Parathyroid adenoma (tissue), 2 donors: ENCODE measurements at regions not wholly inside any gene's neighbourhood (a gene's known extent, or its start where the extent isn't known, plus 50 kb on each side); places are given as distances from the start of the nearest gene placed in this dataset.

Experiments
- H2AFZ ChIP-seq: fragments of 300-600 bp; sonication (generic); one replicate; pipeline ENCODE4 v1.7.0; 2017; ENCODE audit warnings: antibody characterized with exemption, mild to moderate bottlenecking
- H3K27ac ChIP-seq: fragments of 300-600 bp; sonication (generic); one replicate; pipeline ENCODE4 v1.7.0; 2017
- H3K27me3 ChIP-seq: fragments of 300-600 bp; sonication (generic); one replicate; pipeline ENCODE4 v1.7.0; 2017; ENCODE audit warnings: low read length; ENCODE audit not compliant: control insufficient read depth, insufficient read depth
- H3K36me3 ChIP-seq: fragments of 300-600 bp; sonication (generic); one replicate; pipeline ENCODE4 v1.7.0; 2017; ENCODE audit warnings: low read length; ENCODE audit not compliant: control insufficient read depth, insufficient read depth
- H3K4me1 ChIP-seq: fragments of 300-600 bp; sonication (generic); one replicate; pipeline ENCODE4 v1.7.0; 2017; ENCODE audit warnings: control low read depth
- H3K4me2 ChIP-seq: fragments of 300-600 bp; sonication (generic); one replicate; pipeline ENCODE4 v1.7.0; 2017; ENCODE audit warnings: low read length
- H3K4me3 ChIP-seq: fragments of 300-600 bp; sonication (generic); one replicate; pipeline ENCODE4 v1.7.0; 2017; ENCODE audit warnings: low read depth, low read length
- H3K79me2 ChIP-seq: fragments of 300-600 bp; sonication (generic); one replicate; pipeline ENCODE4 v1.7.0; 2017; ENCODE audit warnings: control low read depth
- H3K9ac ChIP-seq: fragments of 300-600 bp; sonication (generic); one replicate; pipeline ENCODE4 v1.7.0; 2017; ENCODE audit warnings: mild to moderate bottlenecking
- H3K9me3 ChIP-seq: fragments of 300-600 bp; sonication (generic); one replicate; pipeline ENCODE4 v1.7.0; 2017; ENCODE audit warnings: low read length; ENCODE audit not compliant: control insufficient read depth
- TF ChIP-seq, protein P1 (sequence below): fragments of 300-600 bp; sonication (generic); IDR thresholded peaks from one replicate; pipeline ENCODE4 v1.7.0; 2017; ENCODE audit warnings: antibody characterized with exemption, mild to moderate bottlenecking
- donor health status: primary hyperparathyroidism.

GRCh38 chr3:197440717-197441303, 115.0 kb downstream of the BDH1 start:
- no peaks in the 10 kb centered on the region for H3K27me3 ChIP-seq
- no peaks in the 10 kb centered on the region for H3K4me1 ChIP-seq
- no peak overlapping the region for H3K4me2 ChIP-seq
- no peaks in the 10 kb centered on the region for H3K79me2 ChIP-seq
- no peak overlapping the region for H3K4me3 ChIP-seq
- H3K9ac ChIP-seq: no peak overlapping the region
- H3K27ac ChIP-seq: no peak overlapping the region
- no peaks in the 10 kb centered on the region for H3K9me3 ChIP-seq
- H2AFZ ChIP-seq: no peak overlapping the region
- no peaks in the 10 kb centered on the region for H3K36me3 ChIP-seq
- TF ChIP-seq, protein P1, sequence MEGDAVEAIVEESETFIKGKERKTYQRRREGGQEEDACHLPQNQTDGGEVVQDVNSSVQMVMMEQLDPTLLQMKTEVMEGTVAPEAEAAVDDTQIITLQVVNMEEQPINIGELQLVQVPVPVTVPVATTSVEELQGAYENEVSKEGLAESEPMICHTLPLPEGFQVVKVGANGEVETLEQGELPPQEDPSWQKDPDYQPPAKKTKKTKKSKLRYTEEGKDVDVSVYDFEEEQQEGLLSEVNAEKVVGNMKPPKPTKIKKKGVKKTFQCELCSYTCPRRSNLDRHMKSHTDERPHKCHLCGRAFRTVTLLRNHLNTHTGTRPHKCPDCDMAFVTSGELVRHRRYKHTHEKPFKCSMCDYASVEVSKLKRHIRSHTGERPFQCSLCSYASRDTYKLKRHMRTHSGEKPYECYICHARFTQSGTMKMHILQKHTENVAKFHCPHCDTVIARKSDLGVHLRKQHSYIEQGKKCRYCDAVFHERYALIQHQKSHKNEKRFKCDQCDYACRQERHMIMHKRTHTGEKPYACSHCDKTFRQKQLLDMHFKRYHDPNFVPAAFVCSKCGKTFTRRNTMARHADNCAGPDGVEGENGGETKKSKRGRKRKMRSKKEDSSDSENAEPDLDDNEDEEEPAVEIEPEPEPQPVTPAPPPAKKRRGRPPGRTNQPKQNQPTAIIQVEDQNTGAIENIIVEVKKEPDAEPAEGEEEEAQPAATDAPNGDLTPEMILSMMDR: no peak

DNA sequence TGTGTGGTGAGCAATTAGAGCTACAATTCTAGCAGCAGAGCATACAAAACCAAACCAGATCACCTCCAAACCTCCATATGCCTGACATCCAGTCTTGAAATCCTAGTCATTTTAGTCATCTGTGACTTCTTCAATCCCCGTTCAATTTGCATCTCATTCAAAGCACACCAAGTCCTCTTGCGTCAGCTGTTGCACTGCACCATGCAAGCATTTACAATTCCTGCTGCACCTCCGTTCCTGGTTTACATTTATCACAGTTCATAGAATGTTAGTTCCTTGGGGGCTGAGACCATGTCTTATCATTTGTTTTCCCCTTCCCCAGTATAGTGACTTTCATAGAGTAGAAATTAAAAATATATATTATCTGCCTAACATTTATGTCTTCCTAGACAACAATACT, 116.9 kb downstream of the BDH1 start:
- no peak overlapping the region for H3K4me2 ChIP-seq
- no peak overlapping the region for H2AFZ ChIP-seq
- H3K4me3 ChIP-seq: no peak overlapping the region
- H3K79me2 ChIP-seq: no peaks in the 10 kb centered on the region
- H3K27me3 ChIP-seq: no peaks in the 10 kb centered on the region
- no peaks in the 10 kb centered on the region for H3K9me3 ChIP-seq
- no peaks in the 10 kb centered on the region for H3K36me3 ChIP-seq
- no peak overlapping the region for H3K27ac ChIP-seq
- TF ChIP-seq, protein P1: no peak
- no peaks in the 10 kb centered on the region for H3K4me1 ChIP-seq
- H3K9ac ChIP-seq: no peak overlapping the region

- Histone ChIP-seq H3K9me3 (no peaks in the 10 kb centered on the region), H2AFZ (no peak overlapping the region), H3K4me1 (no peaks in the 10 kb centered on the region), H3K27ac (no peak overlapping the region), H3K36me3 (no peaks in the 10 kb centered on the region), H3K9ac (no peak overlapping the region), H3K79me2 (no peaks in the 10 kb centered on the region), H3K27me3 (no peaks in the 10 kb centered on the region), H3K4me2 (no peak overlapping the region), H3K4me3 (no peak overlapping the region)
- TF ChIP-seq, protein P1: no peak
Observed at GRCh38 chr3:197435426-197435825, 120.3 kb downstream of the BDH1 start.

DNA sequence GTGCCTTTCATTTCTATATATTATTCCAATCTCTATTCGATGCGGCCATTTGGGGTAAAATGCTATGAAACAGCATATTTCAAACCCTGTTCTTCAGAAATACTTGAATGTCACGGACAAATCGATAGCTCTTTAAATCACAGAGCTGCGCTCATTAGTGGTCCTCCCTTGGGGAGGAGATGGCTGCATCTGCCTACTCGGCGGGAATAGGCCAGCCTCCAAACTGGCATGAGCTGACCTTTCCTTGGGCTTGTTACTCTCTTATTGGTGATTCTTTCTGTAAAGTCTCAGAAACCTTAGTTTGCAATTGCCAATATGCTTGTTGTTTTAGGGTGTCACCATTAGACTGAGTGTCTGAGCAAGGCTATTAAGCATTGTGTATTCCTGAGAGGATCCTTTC, 120.9 kb downstream of the BDH1 start:
- no peaks in the 10 kb centered on the region for H3K4me1 ChIP-seq
- H3K27ac ChIP-seq: no peak overlapping the region
- no peaks in the 10 kb centered on the region for H3K27me3 ChIP-seq
- no peak overlapping the region for H3K4me2 ChIP-seq
- H3K36me3 ChIP-seq: no peaks in the 10 kb centered on the region
- H3K79me2 ChIP-seq: no peaks in the 10 kb centered on the region
- no peak overlapping the region for H3K9ac ChIP-seq
- no peak overlapping the region for H2AFZ ChIP-seq
- H3K9me3 ChIP-seq: no peaks in the 10 kb centered on the region
- H3K4me3 ChIP-seq: no peak overlapping the region
- TF ChIP-seq, protein P1: no peak

- H3K79me2 ChIP-seq: no peaks in the 10 kb centered on the region
- no peak overlapping the region for H3K27ac ChIP-seq
- H3K9ac ChIP-seq: no peak overlapping the region
- no peaks in the 10 kb centered on the region for H3K9me3 ChIP-seq
- TF ChIP-seq, protein P1: no peak
- no peaks in the 10 kb centered on the region for H3K36me3 ChIP-seq
- H3K27me3 ChIP-seq: no peaks in the 10 kb centered on the region
- no peaks in the 10 kb centered on the region for H3K4me1 ChIP-seq
- no peak overlapping the region for H3K4me3 ChIP-seq
- no peak overlapping the region for H3K4me2 ChIP-seq
- H2AFZ ChIP-seq: no peak overlapping the region
Observed at GRCh38 chr3:197432384-197433127, 123.2 kb downstream of the BDH1 start.
